DOHH2 (cell line): ENCODE measurements at regions not wholly inside any gene's neighbourhood (a gene's known extent, or its start where the extent isn't known, plus 50 kb on each side); places are given as distances from the start of the nearest gene placed in this dataset.

ENCODE experiments used
- EZH2phosphoT487 ChIP-seq: fragments of 200-600 bp; sonication (generic); IDR thresholded peaks from 2 replicates; pipeline ENCODE4 v1.6.1; 2017; ENCODE audit warnings: borderline replicate concordance, mild to moderate bottlenecking, antibody characterized with exemption, low read length, moderate library complexity, mixed read lengths
- TF ChIP-seq, protein P1 (sequence below): fragments of 200-600 bp; sonication (generic); IDR thresholded peaks from one replicate; pipeline ENCODE4 v1.5.1; 2014; ENCODE audit warnings: antibody characterized with exemption, mild to moderate bottlenecking, low read depth, low read length; ENCODE audit not compliant: poor library complexity, severe bottlenecking

DNA sequence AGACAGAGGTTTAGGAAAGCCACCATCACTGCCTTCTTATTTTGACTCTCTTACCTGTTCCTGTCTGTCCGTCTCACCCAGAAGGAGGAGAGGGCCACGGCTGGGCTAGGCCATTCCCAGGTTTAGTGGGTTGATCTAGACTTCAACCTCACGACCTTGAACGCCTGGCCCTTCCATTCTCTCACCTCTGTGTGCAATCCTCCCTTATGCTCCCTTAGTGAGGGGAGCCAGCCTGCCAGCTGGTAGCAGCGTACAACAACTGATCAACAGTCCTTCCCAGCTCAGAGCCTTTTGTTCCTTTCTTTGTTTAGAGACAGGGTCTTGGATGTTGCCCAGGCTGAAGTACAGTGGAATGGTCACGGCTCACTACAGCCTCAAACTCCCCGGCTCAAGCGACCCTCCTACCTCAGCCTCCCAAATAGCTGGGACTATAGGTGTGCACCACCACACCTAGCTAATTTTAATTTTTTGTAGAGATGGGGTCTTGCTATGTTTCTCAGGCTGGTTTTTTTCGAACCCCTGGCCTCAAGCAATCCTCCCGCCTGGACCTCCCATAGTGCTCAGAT is 123.9 kb downstream of the ZNF664 start:
- TF ChIP-seq, protein P1, sequence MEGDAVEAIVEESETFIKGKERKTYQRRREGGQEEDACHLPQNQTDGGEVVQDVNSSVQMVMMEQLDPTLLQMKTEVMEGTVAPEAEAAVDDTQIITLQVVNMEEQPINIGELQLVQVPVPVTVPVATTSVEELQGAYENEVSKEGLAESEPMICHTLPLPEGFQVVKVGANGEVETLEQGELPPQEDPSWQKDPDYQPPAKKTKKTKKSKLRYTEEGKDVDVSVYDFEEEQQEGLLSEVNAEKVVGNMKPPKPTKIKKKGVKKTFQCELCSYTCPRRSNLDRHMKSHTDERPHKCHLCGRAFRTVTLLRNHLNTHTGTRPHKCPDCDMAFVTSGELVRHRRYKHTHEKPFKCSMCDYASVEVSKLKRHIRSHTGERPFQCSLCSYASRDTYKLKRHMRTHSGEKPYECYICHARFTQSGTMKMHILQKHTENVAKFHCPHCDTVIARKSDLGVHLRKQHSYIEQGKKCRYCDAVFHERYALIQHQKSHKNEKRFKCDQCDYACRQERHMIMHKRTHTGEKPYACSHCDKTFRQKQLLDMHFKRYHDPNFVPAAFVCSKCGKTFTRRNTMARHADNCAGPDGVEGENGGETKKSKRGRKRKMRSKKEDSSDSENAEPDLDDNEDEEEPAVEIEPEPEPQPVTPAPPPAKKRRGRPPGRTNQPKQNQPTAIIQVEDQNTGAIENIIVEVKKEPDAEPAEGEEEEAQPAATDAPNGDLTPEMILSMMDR = no peak
- TF ChIP-seq EZH2phosphoT487 = no peak
